ENCODE measurements at regions not wholly inside any gene's neighbourhood (a gene's known extent, or its start where the extent isn't known, plus 50 kb on each side); places are given as distances from the start of the nearest gene placed in this dataset.
A peak's percentile ranks its signal among the peaks of the same experiment; 100 is the strongest.
"Not testable (repeated sequence)": the region's sequence is repeated elsewhere in the genome, so short reads cannot be mapped to it uniquely, and the experiment has no call there.

- no peak for DNase-seq
These were observed 132.3 kb upstream of the TFPI start for GRCh38 chr2:187686416-187687024.

- no peak for DNase-seq
These were observed 133.3 kb upstream of the TFPI start for GRCh38 chr2:187687585-187687984.

GRCh38 chr2:187689372-187689771 lies 135.1 kb upstream of the TFPI start:
- no peak for DNase-seq

- DNase-seq, result no peak
These were observed 139.7 kb upstream of the TFPI start for GRCh38 chr2:187693923-187694322.

- not testable (repeated sequence) for DNase-seq
These were observed 142.4 kb upstream of the TFPI start for GRCh38 chr2:187696644-187697043.

GRCh38 chr2:187698374-187699110 lies 144.3 kb upstream of the TFPI start:
- DNase-seq, result no peak

GRCh38 chr2:187702157-187702556 lies 147.9 kb upstream of the TFPI start:
- DNase-seq, result no peak

GRCh38 chr2:187708272-187708671 lies 154.0 kb upstream of the TFPI start:
- DNase-seq, result no peak

GRCh38 chr2:187709065-187709464 lies 154.8 kb upstream of the TFPI start:
- no peak for DNase-seq

GRCh38 chr2:187710791-187711521 lies 156.7 kb upstream of the TFPI start:
- DNase-seq, result no peak

- no peak for DNase-seq
These were observed 161.4 kb upstream of the TFPI start for GRCh38 chr2:187715590-187715989.

- no peak for DNase-seq
These were observed 162.1 kb upstream of the TFPI start for GRCh38 chr2:187716301-187716700.

GRCh38 chr2:187718092-187718491 lies 163.9 kb upstream of the TFPI start:
- no peak for DNase-seq

GRCh38 chr2:187719510-187719909 lies 165.3 kb upstream of the TFPI start:
- DNase-seq, result no peak

- no peak for DNase-seq
These were observed 194.7 kb upstream of the TFPI start for GRCh38 chr2:187748958-187749357.

- DNase-seq, result no peak
These were observed 195.7 kb upstream of the TFPI start for GRCh38 chr2:187749804-187750431.

- no peak for DNase-seq
These were observed 214.8 kb upstream of the TFPI start for GRCh38 chr2:187768995-187769394.

- DNase-seq, result no peak
These were observed 215.2 kb upstream of the TFPI start for GRCh38 chr2:187769437-187769836.

- DNase-seq, result peak; percentile 0
These were observed 220.4 kb upstream of the TFPI start for GRCh38 chr2:187774551-187775071.

- no peak for DNase-seq
These were observed 221.0 kb upstream of the TFPI start for GRCh38 chr2:187775196-187775595.

GRCh38 chr2:187775651-187776050 lies 221.4 kb upstream of the TFPI start:
- DNase-seq, result no peak

GRCh38 chr2:187782301-187782700 lies 228.1 kb upstream of the TFPI start:
- no peak for DNase-seq

GRCh38 chr2:187783446-187783845 lies 229.2 kb upstream of the TFPI start:
- DNase-seq, result no peak
